Spinal cord (tissue), 9 donors: ENCODE measurements at regions not wholly inside any gene's neighbourhood (a gene's known extent, or its start where the extent isn't known, plus 50 kb on each side); places are given as distances from the start of the nearest gene placed in this dataset.

Experiments used
- DNase-seq, 6 donors: peaks; one replicate each; pipeline versions ENCODE4 v3.0.0 to v3.0.0-alpha.2; 2013 to 2015; ENCODE audit warnings: low spot score in 6 of 6, low read depth in 4 of 6
- H3K27ac ChIP-seq: one replicate; pipeline ENCODE4 v1.5.1; 2013; ENCODE audit warnings: low read depth, low read length, control low read depth
- H3K27me3 ChIP-seq: one replicate; pipeline ENCODE4 v1.6.1; 2013; ENCODE audit warnings: low read length; ENCODE audit not compliant: control insufficient read depth, insufficient read depth
- H3K36me3 ChIP-seq: one replicate; pipeline ENCODE4 v1.6.1; 2013; ENCODE audit warnings: low read length; ENCODE audit not compliant: control insufficient read depth, insufficient read depth
- H3K4me1 ChIP-seq: one replicate; pipeline ENCODE4 v1.6.1; 2013; ENCODE audit warnings: low read length; ENCODE audit not compliant: control insufficient read depth, insufficient read depth
- H3K4me3 ChIP-seq: one replicate; pipeline ENCODE4 v1.5.1; 2013; ENCODE audit warnings: low read depth, low read length, control low read depth
- H3K9me3 ChIP-seq: one replicate; pipeline ENCODE4 v1.6.1; 2013; ENCODE audit warnings: low read length; ENCODE audit not compliant: control insufficient read depth, insufficient read depth
- WGBS: methylation state at CpG from one replicate; pipeline ENCODE4 v1.1.5; 2013; ENCODE audit warnings: missing lambda C conversion rate; ENCODE audit not compliant: insufficient coverage; 5-methylcytosine and 5-hydroxymethylcytosine counted together
- donor health status: healthy.

DNA sequence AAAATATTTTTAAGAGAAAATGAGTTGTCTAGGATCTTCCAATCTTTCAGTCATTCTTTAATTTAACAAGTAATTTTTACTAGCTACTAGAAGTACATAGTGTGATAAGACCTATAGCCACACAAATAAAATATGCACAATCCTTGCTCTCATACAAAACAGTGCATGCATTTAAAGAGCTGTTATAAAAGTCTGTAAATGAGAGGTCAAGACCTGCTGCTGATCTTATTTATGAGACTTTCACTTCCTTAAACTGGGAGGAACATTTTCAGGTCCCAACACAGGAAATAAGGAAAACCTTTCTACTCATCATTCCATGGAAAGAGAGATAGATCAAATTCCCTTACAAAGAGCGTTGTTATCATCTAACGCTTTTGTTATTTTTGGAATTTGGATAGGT is 54.2 kb upstream of the PAM start:
- no CpG with 5 or more reads among the region's 2 CpGs for WGBS
- Histone ChIP-seq H3K36me3 (no peaks in the 10 kb centered on the region), H3K4me3 (no peak overlapping the region), H3K9me3 (no peaks in the 10 kb centered on the region), H3K4me1 (no peaks in the 10 kb centered on the region), H3K27ac (no peak overlapping the region), H3K27me3 (no peaks in the 10 kb centered on the region)
- DNase-seq: no peak

DNA sequence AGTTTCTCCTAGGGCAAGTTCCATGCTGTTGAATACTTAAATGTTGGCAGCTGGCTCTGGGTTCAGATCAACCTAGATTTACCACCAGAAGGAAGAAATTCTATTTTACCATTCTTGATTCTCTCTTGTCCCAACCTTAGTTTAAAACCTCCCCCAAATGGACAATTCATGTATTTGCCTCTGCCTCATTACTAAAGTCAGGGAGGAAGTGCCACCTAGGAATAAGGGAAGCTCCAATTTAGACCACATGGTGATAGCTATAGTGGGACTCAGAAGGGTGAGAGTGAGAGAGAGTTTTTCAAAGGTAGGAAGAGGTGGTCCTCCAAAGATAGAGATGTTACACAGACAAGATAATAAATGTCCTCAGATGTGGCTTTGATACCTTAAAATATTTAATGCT is 53.4 kb upstream of the PAM start:
- no peak overlapping the region for H3K4me3 ChIP-seq
- H3K36me3 ChIP-seq: no peaks in the 10 kb centered on the region
- no peaks in the 10 kb centered on the region for H3K4me1 ChIP-seq
- no peaks in the 10 kb centered on the region for H3K27me3 ChIP-seq
- H3K9me3 ChIP-seq: no peaks in the 10 kb centered on the region
- H3K27ac ChIP-seq: no peak overlapping the region
- no peak for DNase-seq
